Adrenal gland (tissue), 5 donors: ENCODE measurements at regions not wholly inside any gene's neighbourhood (a gene's known extent, or its start where the extent isn't known, plus 50 kb on each side); places are given as distances from the start of the nearest gene placed in this dataset.

Experiments used
- POLR2A ChIP-seq, 2 donors: fragments of 450-650 bp; IDR thresholded peaks; one replicate each; pipeline ENCODE4 v1.6.1; 2017; ENCODE audit warnings: antibody characterized with exemption in 2 of 2, mild to moderate bottlenecking in 2 of 2, moderate library complexity in 1 of 2
- TF ChIP-seq, protein P1 (sequence below), 6 experiments: fragments of 450-650 bp in 4 of 6; fragments of 200-600 bp in 2 of 6; sonication (generic) in 1 of 6; IDR thresholded peaks; 1 replicate in 5 of 6; 2 replicates in 1 of 6; pipeline versions ENCODE4 v1.5.1 to v1.8.0; 2016 to 2021; ENCODE audit warnings: antibody characterized with exemption in 6 of 6, mild to moderate bottlenecking in 2 of 6, moderate library complexity in 1 of 6
- donor health status: DM: no; HTN: no; CAD: no.

GRCh38 chr19:13700621-13701020 is 63.7 kb upstream of the MRI1 start:
- TF ChIP-seq, protein P1, sequence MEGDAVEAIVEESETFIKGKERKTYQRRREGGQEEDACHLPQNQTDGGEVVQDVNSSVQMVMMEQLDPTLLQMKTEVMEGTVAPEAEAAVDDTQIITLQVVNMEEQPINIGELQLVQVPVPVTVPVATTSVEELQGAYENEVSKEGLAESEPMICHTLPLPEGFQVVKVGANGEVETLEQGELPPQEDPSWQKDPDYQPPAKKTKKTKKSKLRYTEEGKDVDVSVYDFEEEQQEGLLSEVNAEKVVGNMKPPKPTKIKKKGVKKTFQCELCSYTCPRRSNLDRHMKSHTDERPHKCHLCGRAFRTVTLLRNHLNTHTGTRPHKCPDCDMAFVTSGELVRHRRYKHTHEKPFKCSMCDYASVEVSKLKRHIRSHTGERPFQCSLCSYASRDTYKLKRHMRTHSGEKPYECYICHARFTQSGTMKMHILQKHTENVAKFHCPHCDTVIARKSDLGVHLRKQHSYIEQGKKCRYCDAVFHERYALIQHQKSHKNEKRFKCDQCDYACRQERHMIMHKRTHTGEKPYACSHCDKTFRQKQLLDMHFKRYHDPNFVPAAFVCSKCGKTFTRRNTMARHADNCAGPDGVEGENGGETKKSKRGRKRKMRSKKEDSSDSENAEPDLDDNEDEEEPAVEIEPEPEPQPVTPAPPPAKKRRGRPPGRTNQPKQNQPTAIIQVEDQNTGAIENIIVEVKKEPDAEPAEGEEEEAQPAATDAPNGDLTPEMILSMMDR (IDR thresholded peaks at IDR 0.05) = no peak
- no peak for TF ChIP-seq POLR2A (IDR thresholded peaks at IDR 0.05)
